Epidermal melanocyte (primary cell): ENCODE measurements at regions not wholly inside any gene's neighbourhood (a gene's known extent, or its start where the extent isn't known, plus 50 kb on each side); places are given as distances from the start of the nearest gene placed in this dataset.

Source experiments
- DNase-seq: peaks from one replicate; pipeline ENCODE4 v3.0.0; 2011; ENCODE audit warnings: low spot score; ENCODE audit not compliant: insufficient read length

GRCh38 chr15:69656271-69657030, 203.8 kb downstream of the RPLP1 start:
- DNase-seq, result no peak

GRCh38 chr15:69657626-69658025, 205.0 kb downstream of the RPLP1 start:
- DNase-seq, result no peak

- DNase-seq, result no peak
These were observed 205.9 kb downstream of the RPLP1 start for GRCh38 chr15:69658411-69658945.

- DNase-seq, result no peak
These were observed 206.9 kb downstream of the RPLP1 start for GRCh38 chr15:69659454-69660050.

- DNase-seq, result no peak
These were observed 207.5 kb downstream of the RPLP1 start for GRCh38 chr15:69660114-69660513.

GRCh38 chr15:69660658-69661405, 208.2 kb downstream of the RPLP1 start:
- no peak for DNase-seq

GRCh38 chr15:69661446-69661845, 208.8 kb downstream of the RPLP1 start:
- no peak for DNase-seq

GRCh38 chr15:69661871-69662644, 209.4 kb downstream of the RPLP1 start:
- no peak for DNase-seq

- no peak for DNase-seq
These were observed 210.0 kb downstream of the RPLP1 start for GRCh38 chr15:69662645-69663000.

- DNase-seq, result no peak
These were observed 210.8 kb downstream of the RPLP1 start for GRCh38 chr15:69663441-69663840.

GRCh38 chr15:69663982-69664381, 211.4 kb downstream of the RPLP1 start:
- no peak for DNase-seq

- DNase-seq, result no peak
These were observed 212.3 kb downstream of the RPLP1 start for GRCh38 chr15:69664572-69665571.

GRCh38 chr15:69665641-69666111, 213.1 kb downstream of the RPLP1 start:
- no peak for DNase-seq

GRCh38 chr15:69666441-69666882, 213.8 kb downstream of the RPLP1 start:
- DNase-seq, result no peak

GRCh38 chr15:69666921-69667811, 214.5 kb downstream of the RPLP1 start:
- DNase-seq, result no peak

GRCh38 chr15:69668039-69668705, 215.6 kb downstream of the RPLP1 start:
- no peak for DNase-seq

- DNase-seq, result no peak
These were observed 216.3 kb downstream of the RPLP1 start for GRCh38 chr15:69668963-69669362.

GRCh38 chr15:69669446-69669845, 216.8 kb downstream of the RPLP1 start:
- DNase-seq, result no peak
